Muscle layer of duodenum (tissue), 2 donors: ENCODE measurements at regions not wholly inside any gene's neighbourhood (a gene's known extent, or its start where the extent isn't known, plus 50 kb on each side); places are given as distances from the start of the nearest gene placed in this dataset.

Source experiments
- H3K27ac ChIP-seq: one replicate; pipeline ENCODE4 v1.7.0; 2013; ENCODE audit warnings: mild to moderate bottlenecking, low read length
- H3K27me3 ChIP-seq: one replicate; pipeline ENCODE4 v1.7.0; 2013; ENCODE audit warnings: low read depth, mild to moderate bottlenecking, control low read depth, low read length
- H3K36me3 ChIP-seq, 2 donors: one replicate each; pipeline ENCODE4 v1.7.0; 2013; ENCODE audit warnings: low read length in 2 of 2, control low read depth in 1 of 2, mild to moderate bottlenecking in 1 of 2; ENCODE audit not compliant: insufficient read depth in 2 of 2, control insufficient read depth in 1 of 2
- H3K4me1 ChIP-seq, 2 donors: one replicate each; pipeline ENCODE4 v1.7.0; 2013; ENCODE audit warnings: low read length in 2 of 2, mild to moderate bottlenecking in 2 of 2, control low read depth in 1 of 2, moderate library complexity in 1 of 2; ENCODE audit not compliant: insufficient read depth in 2 of 2, control insufficient read depth in 1 of 2
- H3K4me3 ChIP-seq, 2 donors: one replicate each; pipeline ENCODE4 v1.7.0; 2013; ENCODE audit warnings: low read length in 2 of 2, low read depth in 1 of 2, mild to moderate bottlenecking in 1 of 2
- H3K9me3 ChIP-seq, 2 donors: one replicate each; pipeline ENCODE4 v1.7.0; 2013; ENCODE audit warnings: low read length in 2 of 2, control low read depth in 1 of 2, mild to moderate bottlenecking in 1 of 2; ENCODE audit not compliant: control insufficient read depth in 1 of 2
- donor health status: healthy.

GRCh38 chr3:64813326-64813725 is 125.5 kb upstream of the ADAMTS9 start:
- Histone ChIP-seq H3K36me3 (peaks cover 0 to 6% of the 10 kb centered on the region in 2 donors), H3K27me3 (no peaks in the 10 kb centered on the region), H3K27ac (no peak overlapping the region), H3K4me3 (no peak overlapping the region), H3K4me1 (peaks cover 10 to 13% of the 10 kb centered on the region in 2 donors), H3K9me3 (no peaks in the 10 kb centered on the region)

GRCh38 chr3:64809086-64809485 is 121.3 kb upstream of the ADAMTS9 start:
- Histone ChIP-seq H3K9me3 (no peaks in the 10 kb centered on the region), H3K27me3 (no peaks in the 10 kb centered on the region), H3K4me1 (no peaks in the 10 kb centered on the region), H3K36me3 (peaks cover 4 to 6% of the 10 kb centered on the region in 2 donors), H3K4me3 (no peak overlapping the region), H3K27ac (no peak overlapping the region)

- Histone ChIP-seq H3K4me1 (no peaks in the 10 kb centered on the region), H3K9me3 (no peaks in the 10 kb centered on the region), H3K4me3 (no peak overlapping the region), H3K27ac (no peak overlapping the region), H3K36me3 (peaks cover 4 to 6% of the 10 kb centered on the region in 2 donors), H3K27me3 (no peaks in the 10 kb centered on the region)
These were observed 120.3 kb upstream of the ADAMTS9 start for GRCh38 chr3:64808061-64808460.

GRCh38 chr3:64806668-64807605 is 119.1 kb upstream of the ADAMTS9 start:
- no peaks in the 10 kb centered on the region for H3K27me3 ChIP-seq
- H3K4me3 ChIP-seq: no peak overlapping the region
- H3K4me1 ChIP-seq: no peaks in the 10 kb centered on the region
- H3K9me3 ChIP-seq: no peaks in the 10 kb centered on the region
- no peak overlapping the region for H3K27ac ChIP-seq
- peaks cover 4 to 8% of the 10 kb centered on the region in 2 donors for H3K36me3 ChIP-seq

GRCh38 chr3:64805978-64806377 is 118.2 kb upstream of the ADAMTS9 start:
- Histone ChIP-seq H3K27me3 (no peaks in the 10 kb centered on the region), H3K36me3 (peaks cover 4 to 14% of the 10 kb centered on the region in 2 donors), H3K27ac (no peak overlapping the region), H3K9me3 (no peaks in the 10 kb centered on the region), H3K4me1 (no peaks in the 10 kb centered on the region), H3K4me3 (no peak overlapping the region)

- H3K4me3 ChIP-seq: no peak overlapping the region
- peaks cover 4 to 15% of the 10 kb centered on the region in 2 donors for H3K36me3 ChIP-seq
- no peaks in the 10 kb centered on the region for H3K4me1 ChIP-seq
- no peaks in the 10 kb centered on the region for H3K27me3 ChIP-seq
- H3K9me3 ChIP-seq: no peaks in the 10 kb centered on the region
- H3K27ac ChIP-seq: no peak overlapping the region
These were observed 117.4 kb upstream of the ADAMTS9 start for GRCh38 chr3:64805248-64805647.

- Histone ChIP-seq H3K27me3 (no peaks in the 10 kb centered on the region), H3K27ac (no peak overlapping the region), H3K4me1 (no peaks in the 10 kb centered on the region), H3K36me3 (peaks cover 4 to 18% of the 10 kb centered on the region in 2 donors), H3K9me3 (no peaks in the 10 kb centered on the region), H3K4me3 (no peak overlapping the region)
These were observed 115.7 kb upstream of the ADAMTS9 start for GRCh38 chr3:64803469-64803868.

GRCh38 chr3:64802460-64802859 is 114.7 kb upstream of the ADAMTS9 start:
- H3K27ac ChIP-seq: no peak overlapping the region
- no peaks in the 10 kb centered on the region for H3K27me3 ChIP-seq
- H3K4me3 ChIP-seq: no peak overlapping the region
- peaks cover 4 to 18% of the 10 kb centered on the region in 2 donors for H3K36me3 ChIP-seq
- no peaks in the 10 kb centered on the region for H3K9me3 ChIP-seq
- no peaks in the 10 kb centered on the region for H3K4me1 ChIP-seq

- no peaks in the 10 kb centered on the region for H3K27me3 ChIP-seq
- H3K36me3 ChIP-seq: peaks cover 4 to 18% of the 10 kb centered on the region in 2 donors
- no peaks in the 10 kb centered on the region for H3K4me1 ChIP-seq
- H3K9me3 ChIP-seq: no peaks in the 10 kb centered on the region
- no peak overlapping the region for H3K4me3 ChIP-seq
- H3K27ac ChIP-seq: no peak overlapping the region
These were observed 114.1 kb upstream of the ADAMTS9 start for GRCh38 chr3:64801856-64802255.

- Histone ChIP-seq H3K27ac (no peak overlapping the region), H3K27me3 (no peaks in the 10 kb centered on the region), H3K9me3 (no peaks in the 10 kb centered on the region), H3K4me3 (no peak overlapping the region), H3K4me1 (no peaks in the 10 kb centered on the region), H3K36me3 (peaks cover 4 to 18% of the 10 kb centered on the region in 2 donors)
These were observed 111.8 kb upstream of the ADAMTS9 start for GRCh38 chr3:64799606-64800005.

GRCh38 chr3:64798316-64798715 is 110.5 kb upstream of the ADAMTS9 start:
- no peaks in the 10 kb centered on the region for H3K4me1 ChIP-seq
- no peak overlapping the region for H3K4me3 ChIP-seq
- no peaks in the 10 kb centered on the region for H3K27me3 ChIP-seq
- H3K27ac ChIP-seq: no peak overlapping the region
- H3K36me3 ChIP-seq: peaks cover 0 to 18% of the 10 kb centered on the region in 2 donors
- H3K9me3 ChIP-seq: no peaks in the 10 kb centered on the region
